Ishikawa (cell line): ENCODE measurements at regions not wholly inside any gene's neighbourhood (a gene's known extent, or its start where the extent isn't known, plus 50 kb on each side); places are given as distances from the start of the nearest gene placed in this dataset.

Experiments
- CEBPB ChIP-seq: IDR thresholded peaks from 2 replicates; pipeline ENCODE4 v1.6.1; 2012
- CREB1 ChIP-seq: IDR thresholded peaks from 2 replicates; pipeline ENCODE4 v1.6.1; 2012; ENCODE audit warnings: low read depth
- EGR1 ChIP-seq: IDR thresholded peaks from 2 replicates; pipeline ENCODE4 v1.6.1; 2012
- EP300 ChIP-seq: IDR thresholded peaks from 2 replicates; pipeline ENCODE4 v1.6.1; 2012; ENCODE audit warnings: borderline replicate concordance
- FOXM1 ChIP-seq: IDR thresholded peaks from 2 replicates; pipeline ENCODE4 v1.6.1; 2012; ENCODE audit warnings: low read depth, borderline replicate concordance
- NFIC ChIP-seq: IDR thresholded peaks from 2 replicates; pipeline ENCODE4 v1.6.1; 2012
- RAD21 ChIP-seq: IDR thresholded peaks from 2 replicates; pipeline ENCODE4 v1.6.1; 2012; ENCODE audit warnings: low read depth
- TAF1 ChIP-seq: IDR thresholded peaks from 2 replicates; pipeline ENCODE4 v1.6.1; 2012; ENCODE audit warnings: low read depth, mild to moderate bottlenecking
- TCF12 ChIP-seq: IDR thresholded peaks from 2 replicates; pipeline ENCODE4 v1.6.1; 2012; ENCODE audit warnings: low read depth
- TEAD4 ChIP-seq: IDR thresholded peaks from 2 replicates; pipeline ENCODE4 v1.6.1; 2012
- YY1 ChIP-seq: IDR thresholded peaks from 2 replicates; pipeline ENCODE4 v1.6.1; 2012; ENCODE audit warnings: low read depth
- ZBTB7A ChIP-seq: IDR thresholded peaks from 2 replicates; pipeline ENCODE4 v1.6.1; 2012; ENCODE audit warnings: low read depth
- TF ChIP-seq, protein P1 (sequence below): IDR thresholded peaks from 2 replicates; pipeline ENCODE4 v1.6.1; 2012
- TF ChIP-seq, protein P2 (sequence below): IDR thresholded peaks from 2 replicates; pipeline ENCODE4 v1.6.1; 2012; ENCODE audit warnings: low read depth, mild to moderate bottlenecking
- TF ChIP-seq, protein P3 (sequence below): IDR thresholded peaks from 2 replicates; pipeline ENCODE4 v1.6.1; 2012

DNA sequence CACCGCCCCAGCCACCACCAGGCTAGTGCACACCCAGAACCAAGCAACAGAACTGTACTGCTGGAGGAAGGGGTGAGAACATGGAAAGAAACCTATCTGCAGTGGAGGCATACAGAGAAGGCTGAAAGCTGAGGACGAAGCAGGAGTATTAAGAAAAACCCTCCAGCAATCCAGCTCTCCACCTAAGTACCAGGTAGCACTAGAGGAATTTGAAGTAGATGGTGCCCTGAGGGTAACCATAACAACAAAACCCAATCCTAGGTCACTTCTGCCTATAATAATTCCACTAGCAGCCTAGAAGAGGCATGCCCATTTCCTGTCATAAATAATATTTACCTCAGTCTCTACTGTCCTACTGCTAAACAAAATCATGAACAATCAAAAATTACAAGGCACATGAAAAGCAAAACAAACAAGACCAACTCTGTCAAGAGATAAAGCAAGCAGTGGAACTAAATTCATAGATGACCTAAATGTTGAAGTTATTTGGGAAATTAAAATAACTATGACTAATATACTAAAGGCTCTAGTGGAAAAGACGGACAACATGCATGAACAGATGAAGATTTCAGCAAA is 51.1 kb downstream of the HYCC1 start:
- TF ChIP-seq CEBPB (no peak), EGR1 (no peak), NFIC (no peak), ZBTB7A (no peak), CREB1 (no peak), RAD21 (no peak)

DNA sequence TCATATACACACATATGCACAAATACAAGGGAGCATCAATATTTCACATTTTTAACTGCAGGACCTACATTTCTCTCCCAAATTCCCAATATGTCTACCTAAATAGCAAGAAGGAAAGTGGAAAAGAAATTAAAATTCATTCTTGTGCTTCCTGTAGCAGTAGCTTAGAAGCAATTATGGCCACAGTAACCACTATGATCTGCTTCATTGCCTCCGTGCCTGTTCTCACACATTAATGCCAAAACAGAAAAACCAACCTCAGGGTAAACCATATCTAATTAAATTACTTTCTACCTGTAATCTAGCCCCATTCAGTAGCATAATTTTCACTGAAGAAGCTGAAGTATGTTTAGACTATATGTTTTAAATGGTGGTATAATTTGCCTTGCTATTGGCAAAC is 55.2 kb downstream of the HYCC1 start:
- TF ChIP-seq, protein P1, sequence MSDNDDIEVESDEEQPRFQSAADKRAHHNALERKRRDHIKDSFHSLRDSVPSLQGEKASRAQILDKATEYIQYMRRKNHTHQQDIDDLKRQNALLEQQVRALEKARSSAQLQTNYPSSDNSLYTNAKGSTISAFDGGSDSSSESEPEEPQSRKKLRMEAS: no peak
- no peak for TF ChIP-seq EP300
- TF ChIP-seq, protein P2, sequence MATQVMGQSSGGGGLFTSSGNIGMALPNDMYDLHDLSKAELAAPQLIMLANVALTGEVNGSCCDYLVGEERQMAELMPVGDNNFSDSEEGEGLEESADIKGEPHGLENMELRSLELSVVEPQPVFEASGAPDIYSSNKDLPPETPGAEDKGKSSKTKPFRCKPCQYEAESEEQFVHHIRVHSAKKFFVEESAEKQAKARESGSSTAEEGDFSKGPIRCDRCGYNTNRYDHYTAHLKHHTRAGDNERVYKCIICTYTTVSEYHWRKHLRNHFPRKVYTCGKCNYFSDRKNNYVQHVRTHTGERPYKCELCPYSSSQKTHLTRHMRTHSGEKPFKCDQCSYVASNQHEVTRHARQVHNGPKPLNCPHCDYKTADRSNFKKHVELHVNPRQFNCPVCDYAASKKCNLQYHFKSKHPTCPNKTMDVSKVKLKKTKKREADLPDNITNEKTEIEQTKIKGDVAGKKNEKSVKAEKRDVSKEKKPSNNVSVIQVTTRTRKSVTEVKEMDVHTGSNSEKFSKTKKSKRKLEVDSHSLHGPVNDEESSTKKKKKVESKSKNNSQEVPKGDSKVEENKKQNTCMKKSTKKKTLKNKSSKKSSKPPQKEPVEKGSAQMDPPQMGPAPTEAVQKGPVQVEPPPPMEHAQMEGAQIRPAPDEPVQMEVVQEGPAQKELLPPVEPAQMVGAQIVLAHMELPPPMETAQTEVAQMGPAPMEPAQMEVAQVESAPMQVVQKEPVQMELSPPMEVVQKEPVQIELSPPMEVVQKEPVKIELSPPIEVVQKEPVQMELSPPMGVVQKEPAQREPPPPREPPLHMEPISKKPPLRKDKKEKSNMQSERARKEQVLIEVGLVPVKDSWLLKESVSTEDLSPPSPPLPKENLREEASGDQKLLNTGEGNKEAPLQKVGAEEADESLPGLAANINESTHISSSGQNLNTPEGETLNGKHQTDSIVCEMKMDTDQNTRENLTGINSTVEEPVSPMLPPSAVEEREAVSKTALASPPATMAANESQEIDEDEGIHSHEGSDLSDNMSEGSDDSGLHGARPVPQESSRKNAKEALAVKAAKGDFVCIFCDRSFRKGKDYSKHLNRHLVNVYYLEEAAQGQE: no peak
- TF ChIP-seq TEAD4: no peak
- TF ChIP-seq RAD21: no peak
- TF ChIP-seq FOXM1: no peak
- no peak for TF ChIP-seq YY1
- no peak for TF ChIP-seq CREB1
- no peak for TF ChIP-seq CEBPB
- no peak for TF ChIP-seq ZBTB7A
- TF ChIP-seq TCF12: no peak
- no peak for TF ChIP-seq TAF1

DNA sequence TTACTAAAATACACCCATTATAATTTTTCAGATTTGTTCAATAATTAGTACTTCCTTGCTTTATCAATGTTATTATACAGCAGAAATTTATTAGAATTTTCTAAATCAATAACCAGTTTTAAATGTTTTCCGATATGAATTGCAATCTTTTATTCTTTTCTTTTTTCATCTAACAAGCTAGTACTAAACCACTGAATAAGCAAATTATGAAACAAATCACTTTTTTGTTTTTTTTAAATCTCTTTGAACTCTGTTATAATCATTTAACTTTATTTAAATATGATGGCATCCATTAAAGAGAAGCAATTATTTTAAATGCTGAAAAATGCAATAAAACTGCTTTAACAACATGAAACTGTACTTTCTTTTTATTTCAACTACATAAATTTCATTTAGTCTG is 59.7 kb downstream of the HYCC1 start:
- TF ChIP-seq TEAD4: no peak
- TF ChIP-seq TAF1: no peak

DNA sequence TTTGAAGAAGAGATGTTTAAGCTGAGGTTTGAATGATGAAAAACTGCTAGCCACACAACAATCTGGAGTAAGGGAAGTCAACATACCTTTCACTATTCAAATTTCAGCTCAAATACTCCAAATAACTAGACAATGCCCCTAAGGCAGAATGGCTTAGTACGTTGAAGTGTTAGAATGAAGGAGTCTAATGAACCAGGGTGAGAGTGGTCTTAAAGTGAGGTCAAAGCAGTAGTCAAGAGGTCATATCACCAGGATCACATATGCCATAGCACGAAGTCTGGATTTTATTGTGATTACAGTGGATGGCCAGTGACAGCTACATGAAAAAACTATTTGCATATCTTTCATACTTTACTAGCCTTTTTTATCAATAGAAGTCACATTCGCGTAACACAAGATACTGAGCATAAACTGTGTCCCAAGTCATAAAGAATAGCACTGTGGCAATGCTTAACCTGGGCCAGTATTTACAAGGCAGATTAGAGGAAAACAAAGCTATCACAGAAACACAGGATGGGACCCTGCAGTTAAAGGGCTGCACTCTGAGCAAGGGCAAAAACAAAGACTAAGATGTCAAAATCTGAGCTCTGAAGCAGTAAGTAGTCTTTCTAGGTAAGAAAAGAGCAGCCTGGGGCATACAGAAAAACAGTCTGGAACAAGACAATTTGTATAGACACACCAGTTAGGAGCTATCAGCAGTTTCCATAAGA is 61.5 kb downstream of the HYCC1 start:
- TF ChIP-seq CEBPB: no peak
- no peak for TF ChIP-seq NFIC
- TF ChIP-seq, protein P2: no peak
- TF ChIP-seq CREB1: no peak

DNA sequence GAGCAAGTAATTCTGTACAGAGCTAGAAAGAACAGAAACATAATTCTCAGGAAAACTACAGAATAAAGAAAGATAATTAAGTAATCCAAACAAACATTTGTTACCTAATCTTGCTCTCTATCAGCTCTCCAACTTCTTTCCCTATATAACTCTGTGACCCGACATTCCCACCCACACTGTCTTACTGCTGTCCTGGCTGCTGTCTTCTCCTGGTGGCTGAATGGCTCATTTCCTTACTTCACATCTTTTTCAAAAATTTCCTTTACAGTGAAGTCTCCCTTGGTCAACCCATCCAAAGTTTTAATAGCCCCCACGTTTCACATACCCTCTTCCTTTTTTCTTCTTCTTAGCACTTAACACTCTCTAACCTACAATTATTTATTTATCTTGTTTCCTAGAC is 64.0 kb downstream of the HYCC1 start:
- TF ChIP-seq FOXM1 (no peak), CREB1 (no peak), NFIC (no peak), TCF12 (no peak), EGR1 (no peak), EP300 (no peak), TEAD4 (no peak), ZBTB7A (no peak), CEBPB (no peak), TAF1 (no peak), YY1 (no peak)
- TF ChIP-seq, protein P2: no peak
- TF ChIP-seq, protein P3, sequence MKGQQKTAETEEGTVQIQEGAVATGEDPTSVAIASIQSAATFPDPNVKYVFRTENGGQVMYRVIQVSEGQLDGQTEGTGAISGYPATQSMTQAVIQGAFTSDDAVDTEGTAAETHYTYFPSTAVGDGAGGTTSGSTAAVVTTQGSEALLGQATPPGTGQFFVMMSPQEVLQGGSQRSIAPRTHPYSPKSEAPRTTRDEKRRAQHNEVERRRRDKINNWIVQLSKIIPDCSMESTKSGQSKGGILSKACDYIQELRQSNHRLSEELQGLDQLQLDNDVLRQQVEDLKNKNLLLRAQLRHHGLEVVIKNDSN: no peak
- TF ChIP-seq, protein P1: no peak
